Activated T-helper 2 cell treated with anti-CD3 and anti-CD28 coated beads, Interferon-gamma antibody, Interleukin-2, Interleukin-4, amounts not matched to agents 10 μg/mL and 5 μg/mL and 100 μg/mL, durations not matched to agents 14 hours and 24 hours and 36 hours (primary cell): ENCODE measurements at regions not wholly inside any gene's neighbourhood (a gene's known extent, or its start where the extent isn't known, plus 50 kb on each side); places are given as distances from the start of the nearest gene placed in this dataset.

Source experiments
- DNase-seq: peaks from one replicate; pipeline ENCODE4 v3.0.0; 2021; ENCODE audit warnings: low spot score
- H3K27ac Mint-ChIP-seq: one replicate; pipeline ENCODE4 v1.8.0; 2021; ENCODE audit warnings: mixed read lengths
- H3K27me3 Mint-ChIP-seq: one replicate; pipeline ENCODE4 v1.8.0; 2021; ENCODE audit warnings: low read depth, mixed read lengths
- H3K36me3 Mint-ChIP-seq: one replicate; pipeline ENCODE4 v1.8.0; 2021; ENCODE audit warnings: low read depth, mixed read lengths
- H3K4me1 Mint-ChIP-seq: one replicate; pipeline ENCODE4 v1.8.0; 2021; ENCODE audit warnings: low read depth, mixed read lengths
- H3K4me3 Mint-ChIP-seq: one replicate; pipeline ENCODE4 v1.8.0; 2021; ENCODE audit warnings: low read depth, mild to moderate bottlenecking, moderate library complexity, mixed read lengths
- H3K9me3 Mint-ChIP-seq: one replicate; pipeline ENCODE4 v1.8.0; 2021; ENCODE audit warnings: mixed read lengths
- intact Hi-C: fragments of 100-400 bp; cut with micrococcal nuclease; formaldehyde crosslinking; loops from one replicate; pipeline ENCODE4 v1.15.1; 2023

GRCh38 chr9:13684656-13685055 lies 405.2 kb upstream of the MPDZ start:
- Mint-ChIP-seq H3K4me1 (no peaks in the 10 kb centered on the region), H3K27me3 (no peaks in the 10 kb centered on the region), H3K27ac (no peak overlapping the region), H3K36me3 (no peaks in the 10 kb centered on the region), H3K9me3 (peaks cover 22% of the 10 kb centered on the region), H3K4me3 (no peak overlapping the region)
- intact Hi-C loops, result no loop called here
- DNase-seq, result no peak

- no peak for DNase-seq
- Mint-ChIP-seq H3K36me3 (no peaks in the 10 kb centered on the region), H3K9me3 (peaks cover 25% of the 10 kb centered on the region), H3K27ac (no peak overlapping the region), H3K4me1 (no peaks in the 10 kb centered on the region), H3K4me3 (no peak overlapping the region), H3K27me3 (no peaks in the 10 kb centered on the region)
- intact Hi-C loops, result no loop called here
Measured at GRCh38 chr9:13677801-13678200, 398.3 kb upstream of the MPDZ start.

GRCh38 chr9:13675638-13676000 lies 396.1 kb upstream of the MPDZ start:
- H3K36me3 Mint-ChIP-seq, result no peaks in the 10 kb centered on the region
- H3K27me3 Mint-ChIP-seq, result no peaks in the 10 kb centered on the region
- no peak for DNase-seq
- H3K4me1 Mint-ChIP-seq, result no peaks in the 10 kb centered on the region
- intact Hi-C loops, result no loop called here
- H3K27ac Mint-ChIP-seq, result no peak overlapping the region
- H3K9me3 Mint-ChIP-seq, result peaks cover 34% of the 10 kb centered on the region
- H3K4me3 Mint-ChIP-seq, result no peak overlapping the region

- Mint-ChIP-seq H3K27me3 (no peaks in the 10 kb centered on the region), H3K4me3 (no peak overlapping the region), H3K9me3 (peaks cover 32% of the 10 kb centered on the region), H3K4me1 (no peaks in the 10 kb centered on the region), H3K27ac (no peak overlapping the region), H3K36me3 (no peaks in the 10 kb centered on the region)
- intact Hi-C loops, result no loop called here
- no peak for DNase-seq
Measured at GRCh38 chr9:13674926-13675637, 395.6 kb upstream of the MPDZ start.

GRCh38 chr9:13673348-13673747 lies 393.9 kb upstream of the MPDZ start:
- no peak for DNase-seq
- Mint-ChIP-seq H3K4me1 (no peaks in the 10 kb centered on the region), H3K9me3 (peaks cover 41% of the 10 kb centered on the region), H3K27ac (no peak overlapping the region), H3K27me3 (no peaks in the 10 kb centered on the region), H3K4me3 (no peak overlapping the region), H3K36me3 (no peaks in the 10 kb centered on the region)
- intact Hi-C loops, result no loop called here

- intact Hi-C loops, result no loop called here
- H3K27me3 Mint-ChIP-seq, result no peaks in the 10 kb centered on the region
- H3K27ac Mint-ChIP-seq, result no peak overlapping the region
- peaks cover 43% of the 10 kb centered on the region for H3K9me3 Mint-ChIP-seq
- no peaks in the 10 kb centered on the region for H3K4me1 Mint-ChIP-seq
- H3K4me3 Mint-ChIP-seq, result no peak overlapping the region
- H3K36me3 Mint-ChIP-seq, result no peaks in the 10 kb centered on the region
- no peak for DNase-seq
Measured at GRCh38 chr9:13665418-13666066, 386.1 kb upstream of the MPDZ start.

- intact Hi-C loops, result no loop called here
- Mint-ChIP-seq H3K4me3 (no peak overlapping the region), H3K27ac (no peak overlapping the region), H3K27me3 (no peaks in the 10 kb centered on the region), H3K4me1 (no peaks in the 10 kb centered on the region), H3K36me3 (no peaks in the 10 kb centered on the region), H3K9me3 (peaks cover 47% of the 10 kb centered on the region)
- no peak for DNase-seq
Measured at GRCh38 chr9:13661014-13661413, 381.5 kb upstream of the MPDZ start.

- no peak for DNase-seq
- Mint-ChIP-seq H3K27ac (no peak overlapping the region), H3K4me3 (no peak overlapping the region), H3K4me1 (no peaks in the 10 kb centered on the region), H3K27me3 (no peaks in the 10 kb centered on the region), H3K36me3 (no peaks in the 10 kb centered on the region), H3K9me3 (peaks cover 26% of the 10 kb centered on the region)
- intact Hi-C loops, result no loop called here
Measured at GRCh38 chr9:13651969-13652663, 372.6 kb upstream of the MPDZ start.

GRCh38 chr9:13651526-13651925 lies 372.0 kb upstream of the MPDZ start:
- Mint-ChIP-seq H3K4me1 (no peaks in the 10 kb centered on the region), H3K36me3 (no peaks in the 10 kb centered on the region), H3K27me3 (no peaks in the 10 kb centered on the region), H3K27ac (no peak overlapping the region), H3K4me3 (no peak overlapping the region), H3K9me3 (peaks cover 26% of the 10 kb centered on the region)
- intact Hi-C loops, result no loop called here
- no peak for DNase-seq

GRCh38 chr9:13648676-13649075 lies 369.2 kb upstream of the MPDZ start:
- intact Hi-C loops, result no loop called here
- H3K4me1 Mint-ChIP-seq, result no peaks in the 10 kb centered on the region
- no peak overlapping the region for H3K4me3 Mint-ChIP-seq
- H3K27me3 Mint-ChIP-seq, result no peaks in the 10 kb centered on the region
- no peak overlapping the region for H3K27ac Mint-ChIP-seq
- peaks cover 24% of the 10 kb centered on the region for H3K9me3 Mint-ChIP-seq
- H3K36me3 Mint-ChIP-seq, result no peaks in the 10 kb centered on the region
- DNase-seq, result no peak

GRCh38 chr9:13648068-13648467 lies 368.6 kb upstream of the MPDZ start:
- Mint-ChIP-seq H3K36me3 (no peaks in the 10 kb centered on the region), H3K27me3 (no peaks in the 10 kb centered on the region), H3K9me3 (peaks cover 23% of the 10 kb centered on the region), H3K27ac (no peak overlapping the region), H3K4me3 (no peak overlapping the region), H3K4me1 (no peaks in the 10 kb centered on the region)
- intact Hi-C loops, result no loop called here
- no peak for DNase-seq

GRCh38 chr9:13646500-13647021 lies 367.1 kb upstream of the MPDZ start:
- Mint-ChIP-seq H3K27ac (no peak overlapping the region), H3K27me3 (no peaks in the 10 kb centered on the region), H3K36me3 (no peaks in the 10 kb centered on the region), H3K4me3 (no peak overlapping the region), H3K9me3 (peaks cover 8% of the 10 kb centered on the region), H3K4me1 (no peaks in the 10 kb centered on the region)
- DNase-seq, result no peak
- intact Hi-C loops, result no loop called here

GRCh38 chr9:13645557-13645956 lies 366.1 kb upstream of the MPDZ start:
- Mint-ChIP-seq H3K36me3 (no peaks in the 10 kb centered on the region), H3K4me3 (no peak overlapping the region), H3K27ac (no peak overlapping the region), H3K4me1 (no peaks in the 10 kb centered on the region), H3K9me3 (peaks cover 8% of the 10 kb centered on the region), H3K27me3 (no peaks in the 10 kb centered on the region)
- no peak for DNase-seq
- intact Hi-C loops, result no loop called here
